Mesendoderm (in vitro differentiated cells): ENCODE measurements at regions not wholly inside any gene's neighbourhood (a gene's known extent, or its start where the extent isn't known, plus 50 kb on each side); places are given as distances from the start of the nearest gene placed in this dataset.

Source experiments
- DNase-seq: peaks from one replicate; pipeline ENCODE4 v3.0.0; 2013
- H2AK5ac ChIP-seq: 2 replicates; pipeline ENCODE4 v1.6.1; 2013; ENCODE audit warnings: low read length, inconsistent platforms
- H2BK120ac ChIP-seq: 2 replicates; pipeline ENCODE4 v1.6.1; 2013; ENCODE audit warnings: low read depth, mild to moderate bottlenecking, low read length, moderate library complexity, mixed read lengths
- H2BK15ac ChIP-seq: replicated peaks from 2 replicates; pipeline ENCODE4 v1.6.1; 2013; ENCODE audit warnings: low read depth, mild to moderate bottlenecking, moderate library complexity
- H2BK5ac ChIP-seq: 2 replicates; pipeline ENCODE4 v1.6.1; 2013; ENCODE audit warnings: low read length, inconsistent platforms
- H3K18ac ChIP-seq: 2 replicates; pipeline ENCODE4 v1.6.1; 2013; ENCODE audit warnings: mild to moderate bottlenecking, low read length, mixed read lengths
- H3K23ac ChIP-seq: one replicate; pipeline ENCODE4 v1.6.1; 2013; ENCODE audit warnings: low read length
- H3K27ac ChIP-seq: 2 replicates; pipeline ENCODE4 v1.5.1; 2013; ENCODE audit warnings: low read depth, mild to moderate bottlenecking, inconsistent platforms, low read length, moderate library complexity
- H3K27me3 ChIP-seq: 2 replicates; pipeline ENCODE4 v1.6.1; 2013; ENCODE audit warnings: low read length, control low read depth, mild to moderate bottlenecking, inconsistent platforms; ENCODE audit not compliant: insufficient read depth, poor library complexity
- H3K36me3 ChIP-seq: 2 replicates; pipeline ENCODE4 v1.6.1; 2013; ENCODE audit warnings: low read length, inconsistent platforms; ENCODE audit not compliant: control insufficient read depth, insufficient read depth
- H3K4ac ChIP-seq: one replicate; pipeline ENCODE4 v1.6.1; 2013; ENCODE audit warnings: low read depth, mild to moderate bottlenecking, low read length, moderate library complexity
- H3K4me1 ChIP-seq: 2 replicates; pipeline ENCODE4 v1.6.1; 2013; ENCODE audit warnings: low read depth, low read length, inconsistent platforms; ENCODE audit not compliant: control insufficient read depth
- H3K4me2 ChIP-seq: 2 replicates; pipeline ENCODE4 v1.6.1; 2013; ENCODE audit warnings: low read length
- H3K4me3 ChIP-seq: 2 replicates; pipeline ENCODE4 v1.5.1; 2013; ENCODE audit warnings: mild to moderate bottlenecking, low read length
- H3K56ac ChIP-seq: one replicate; pipeline ENCODE4 v1.6.1; 2013; ENCODE audit warnings: low read length
- H3K79me1 ChIP-seq: 2 replicates; pipeline ENCODE4 v1.6.1; 2013; ENCODE audit warnings: low read length, inconsistent platforms
- H3K79me2 ChIP-seq: 2 replicates; pipeline ENCODE4 v1.6.1; 2013; ENCODE audit warnings: mild to moderate bottlenecking, low read length; ENCODE audit not compliant: control insufficient read depth, insufficient read depth
- H3K9ac ChIP-seq: 2 replicates; pipeline ENCODE4 v1.6.1; 2013; ENCODE audit warnings: low read length, inconsistent platforms
- H4K5ac ChIP-seq: one replicate; pipeline ENCODE4 v1.6.1; 2013; ENCODE audit warnings: low read length
- H4K8ac ChIP-seq: one replicate; pipeline ENCODE4 v1.6.1; 2013; ENCODE audit warnings: low read depth, mild to moderate bottlenecking, control low read depth, low read length, moderate library complexity
- WGBS: extraction: QIAGEN DNeasy Blood & Tissue Kit; methylation state at CpG from one replicate; pipeline ENCODE4 v1.1.7; 2013; ENCODE audit warnings: low lambda C conversion rate, missing lambda C conversion rate; ENCODE audit not compliant: insufficient coverage; ENCODE audit errors: extremely low coverage; 5-methylcytosine and 5-hydroxymethylcytosine counted together

- H3K27me3 ChIP-seq, result no peaks in the 10 kb centered on the region
- no peak overlapping the region for H2AK5ac ChIP-seq
- H2BK15ac ChIP-seq, result no peak overlapping the region
- H3K4me1 ChIP-seq, result peaks cover 2% of the 10 kb centered on the region
- no peak overlapping the region for H3K4ac ChIP-seq
- no peak overlapping the region for H3K27ac ChIP-seq
- no peak overlapping the region for H3K23ac ChIP-seq
- H2BK120ac ChIP-seq, result no peak overlapping the region
- no peak overlapping the region for H4K5ac ChIP-seq
- WGBS, result no CpG with 5 or more reads among the region's 4 CpGs
- H3K36me3 ChIP-seq, result no peaks in the 10 kb centered on the region
- no peaks in the 10 kb centered on the region for H3K79me2 ChIP-seq
- H3K9ac ChIP-seq, result no peak overlapping the region
- no peak overlapping the region for H2BK5ac ChIP-seq
- no peak overlapping the region for H4K8ac ChIP-seq
- H3K56ac ChIP-seq, result no peak overlapping the region
- no peak for DNase-seq
- no peak overlapping the region for H3K4me3 ChIP-seq
- H3K79me1 ChIP-seq, result no peaks in the 10 kb centered on the region
- H3K18ac ChIP-seq, result no peak overlapping the region
- no peak overlapping the region for H3K4me2 ChIP-seq
Measured at GRCh38 chr1:55339681-55340080, 124.5 kb upstream of the USP24 start.

GRCh38 chr1:55338448-55338820 is 123.3 kb upstream of the USP24 start:
- Histone ChIP-seq H3K79me2 (no peaks in the 10 kb centered on the region), H3K27me3 (no peaks in the 10 kb centered on the region), H3K56ac (no peak overlapping the region), H3K4me1 (peaks cover 2% of the 10 kb centered on the region), H3K23ac (no peak overlapping the region), H2BK5ac (no peak overlapping the region), H3K9ac (no peak overlapping the region), H2BK15ac (no peak overlapping the region), H3K4me2 (no peak overlapping the region), H3K79me1 (no peaks in the 10 kb centered on the region), H3K4me3 (no peak overlapping the region), H3K36me3 (no peaks in the 10 kb centered on the region), H4K8ac (no peak overlapping the region), H3K27ac (no peak overlapping the region), H2AK5ac (no peak overlapping the region), H3K18ac (no peak overlapping the region), H2BK120ac (no peak overlapping the region), H4K5ac (no peak overlapping the region), H3K4ac (no peak overlapping the region)
- no CpG with 5 or more reads among the region's 3 CpGs for WGBS
- peak; percentile 90 for DNase-seq

GRCh38 chr1:55337801-55338447 is 122.8 kb upstream of the USP24 start:
- H3K27ac ChIP-seq, result no peak overlapping the region
- H3K79me2 ChIP-seq, result no peaks in the 10 kb centered on the region
- no peak overlapping the region for H3K4ac ChIP-seq
- no peak overlapping the region for H2AK5ac ChIP-seq
- peak; percentile 81 for DNase-seq
- no peak overlapping the region for H3K4me2 ChIP-seq
- H4K5ac ChIP-seq, result no peak overlapping the region
- no peak overlapping the region for H3K9ac ChIP-seq
- no CpG with 5 or more reads among the region's 5 CpGs for WGBS
- H3K56ac ChIP-seq, result no peak overlapping the region
- H3K36me3 ChIP-seq, result no peaks in the 10 kb centered on the region
- H2BK5ac ChIP-seq, result no peak overlapping the region
- H4K8ac ChIP-seq, result no peak overlapping the region
- no peak overlapping the region for H3K18ac ChIP-seq
- no peak overlapping the region for H2BK120ac ChIP-seq
- H3K4me1 ChIP-seq, result peaks cover 2% of the 10 kb centered on the region
- no peak overlapping the region for H3K4me3 ChIP-seq
- H3K23ac ChIP-seq, result no peak overlapping the region
- no peaks in the 10 kb centered on the region for H3K27me3 ChIP-seq
- H3K79me1 ChIP-seq, result no peaks in the 10 kb centered on the region
- H2BK15ac ChIP-seq, result no peak overlapping the region

GRCh38 chr1:55334797-55335196 is 119.6 kb upstream of the USP24 start:
- no peak overlapping the region for H2AK5ac ChIP-seq
- no peak overlapping the region for H3K18ac ChIP-seq
- no peak overlapping the region for H2BK15ac ChIP-seq
- no peak overlapping the region for H3K23ac ChIP-seq
- no peak for DNase-seq
- peaks cover 2% of the 10 kb centered on the region for H3K4me1 ChIP-seq
- H3K36me3 ChIP-seq, result no peaks in the 10 kb centered on the region
- H4K8ac ChIP-seq, result no peak overlapping the region
- H3K27ac ChIP-seq, result no peak overlapping the region
- H4K5ac ChIP-seq, result no peak overlapping the region
- no CpG with 5 or more reads among the region's 6 CpGs for WGBS
- H3K79me1 ChIP-seq, result no peaks in the 10 kb centered on the region
- no peak overlapping the region for H3K4me2 ChIP-seq
- no peak overlapping the region for H3K4me3 ChIP-seq
- no peak overlapping the region for H2BK5ac ChIP-seq
- H3K56ac ChIP-seq, result no peak overlapping the region
- H3K4ac ChIP-seq, result no peak overlapping the region
- H3K9ac ChIP-seq, result no peak overlapping the region
- H2BK120ac ChIP-seq, result no peak overlapping the region
- no peaks in the 10 kb centered on the region for H3K27me3 ChIP-seq
- H3K79me2 ChIP-seq, result no peaks in the 10 kb centered on the region

- DNase-seq, result no peak
- H2BK5ac ChIP-seq, result no peak overlapping the region
- H3K4me2 ChIP-seq, result no peak overlapping the region
- H3K27ac ChIP-seq, result no peak overlapping the region
- no peak overlapping the region for H3K23ac ChIP-seq
- H3K18ac ChIP-seq, result no peak overlapping the region
- H3K4me3 ChIP-seq, result no peak overlapping the region
- WGBS, result no CpG with 5 or more reads among the region's 3 CpGs
- no peak overlapping the region for H3K9ac ChIP-seq
- no peak overlapping the region for H2BK120ac ChIP-seq
- no peak overlapping the region for H3K4ac ChIP-seq
- H2BK15ac ChIP-seq, result no peak overlapping the region
- no peaks in the 10 kb centered on the region for H3K79me2 ChIP-seq
- no peaks in the 10 kb centered on the region for H3K79me1 ChIP-seq
- no peak overlapping the region for H2AK5ac ChIP-seq
- H3K56ac ChIP-seq, result no peak overlapping the region
- H4K5ac ChIP-seq, result no peak overlapping the region
- peaks cover 2% of the 10 kb centered on the region for H3K4me1 ChIP-seq
- no peaks in the 10 kb centered on the region for H3K36me3 ChIP-seq
- no peaks in the 10 kb centered on the region for H3K27me3 ChIP-seq
- H4K8ac ChIP-seq, result no peak overlapping the region
Measured at GRCh38 chr1:55334160-55334559, 119.0 kb upstream of the USP24 start.

- Histone ChIP-seq H3K27me3 (no peaks in the 10 kb centered on the region), H3K27ac (no peak overlapping the region), H3K23ac (peak overlapping the region; percentile 45), H3K79me1 (no peaks in the 10 kb centered on the region), H4K5ac (no peak overlapping the region), H3K4me1 (no peaks in the 10 kb centered on the region), H3K36me3 (no peaks in the 10 kb centered on the region), H3K9ac (no peak overlapping the region), H3K4ac (no peak overlapping the region), H2BK5ac (no peak overlapping the region), H3K56ac (no peak overlapping the region), H3K79me2 (no peaks in the 10 kb centered on the region), H4K8ac (no peak overlapping the region), H3K4me3 (no peak overlapping the region), H3K18ac (no peak overlapping the region), H2AK5ac (no peak overlapping the region), H2BK120ac (no peak overlapping the region), H3K4me2 (no peak overlapping the region), H2BK15ac (no peak overlapping the region)
- no CpG with 5 or more reads among the region's 5 CpGs for WGBS
- DNase-seq, result no peak
Measured at GRCh38 chr1:55333461-55333860, 118.3 kb upstream of the USP24 start.
